GM19324 (cell line): ENCODE measurements at regions not wholly inside any gene's neighbourhood (a gene's known extent, or its start where the extent isn't known, plus 50 kb on each side); places are given as distances from the start of the nearest gene placed in this dataset.

Experiments used
- ATAC-seq: cut with Tn5 transposase; IDR thresholded peaks from one replicate; pipeline ENCODE4 v1.9.1; 2021; ENCODE audit warnings: mild to moderate bottlenecking, moderate library complexity; ENCODE audit not compliant: unreplicated experiment, low FRiP score

DNA sequence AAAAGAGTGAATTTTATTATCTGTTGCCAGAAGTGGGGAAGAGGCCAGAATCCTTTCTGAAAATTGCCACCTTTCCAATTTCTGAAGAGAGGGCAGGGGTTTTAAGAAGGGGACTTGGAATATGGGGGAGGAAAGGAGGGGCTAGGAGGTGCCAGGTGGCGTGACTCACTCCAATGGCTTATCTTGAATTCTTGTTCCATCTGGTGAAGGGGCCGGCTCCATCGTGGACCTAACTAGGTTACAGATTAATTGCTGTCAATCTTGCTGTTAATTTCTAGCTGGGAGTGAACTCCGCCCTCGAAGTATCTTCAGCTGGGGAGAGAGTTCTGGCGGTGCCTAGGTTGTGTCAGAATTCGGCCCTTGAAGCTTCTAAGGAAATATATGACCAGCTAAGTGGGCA, 138.7 kb downstream of the YTHDC2 start:
- no peak for ATAC-seq

DNA sequence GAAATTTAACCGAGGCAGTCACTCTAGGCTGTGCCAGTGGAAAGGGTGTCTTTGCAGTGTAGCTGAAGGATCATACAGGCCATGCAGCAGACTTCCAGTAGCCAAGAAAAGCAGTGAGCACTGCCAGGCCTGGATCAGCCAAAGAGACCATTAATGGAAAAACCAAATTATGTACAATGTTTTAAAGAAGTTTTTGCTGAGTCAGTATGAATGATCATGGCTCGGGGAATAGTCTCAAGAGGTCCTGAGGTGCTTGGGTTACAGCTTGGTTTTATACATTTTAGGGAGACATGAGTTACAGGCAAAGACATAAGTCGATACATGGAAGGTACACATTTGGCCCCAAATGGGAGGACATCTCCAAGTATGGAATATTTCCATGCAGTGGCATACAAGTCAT, 141.3 kb downstream of the YTHDC2 start:
- no peak for ATAC-seq

DNA sequence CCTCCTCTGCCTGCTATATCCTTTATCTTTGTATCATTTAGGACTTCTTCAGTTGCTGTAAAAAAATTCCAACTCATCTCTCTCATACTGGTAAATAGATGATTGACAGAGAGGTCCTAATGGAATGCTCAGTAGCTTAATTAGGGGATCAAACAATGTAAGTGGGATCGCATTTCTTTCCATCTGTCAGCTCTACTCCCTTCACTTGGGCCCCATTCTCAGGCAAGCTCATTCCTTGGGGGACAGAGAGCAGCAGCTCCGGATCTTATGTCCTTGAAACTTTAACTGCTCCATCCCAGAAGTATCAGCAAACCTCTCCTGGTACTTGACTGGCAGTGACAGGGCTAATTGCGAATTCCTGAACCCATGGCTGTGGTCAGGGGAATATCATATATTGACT, 146.7 kb downstream of the YTHDC2 start:
- ATAC-seq = no peak

DNA sequence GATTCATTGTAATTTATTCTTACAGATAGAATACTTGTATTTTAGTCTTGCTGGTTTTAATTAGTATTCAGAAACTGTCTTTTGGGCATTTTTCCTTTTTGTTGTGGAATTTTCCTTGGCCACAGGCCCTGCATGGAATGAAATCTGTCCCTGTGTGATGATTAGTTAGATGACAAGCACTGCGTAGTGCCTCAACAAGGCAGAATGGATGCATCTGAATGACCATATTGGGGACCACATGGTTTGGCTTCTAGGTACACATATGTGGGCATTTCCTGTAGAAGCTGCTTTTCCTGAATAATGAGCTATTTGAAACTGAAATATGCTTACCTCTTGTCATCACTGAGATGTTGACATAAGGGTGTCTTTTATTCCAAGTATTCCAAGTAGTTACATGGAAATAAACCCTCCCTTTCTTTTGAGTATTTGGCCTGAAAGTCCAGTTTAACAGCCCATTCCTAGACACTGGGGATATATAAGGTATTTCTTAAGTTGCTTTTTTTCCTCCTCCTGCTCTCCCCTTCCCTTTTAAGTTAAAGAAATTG, 147.3 kb downstream of the YTHDC2 start:
- ATAC-seq = no peak

- ATAC-seq = peak; percentile 68
Measured at GRCh38 chr5:113663879-113664541, 150.5 kb downstream of the YTHDC2 start.

DNA sequence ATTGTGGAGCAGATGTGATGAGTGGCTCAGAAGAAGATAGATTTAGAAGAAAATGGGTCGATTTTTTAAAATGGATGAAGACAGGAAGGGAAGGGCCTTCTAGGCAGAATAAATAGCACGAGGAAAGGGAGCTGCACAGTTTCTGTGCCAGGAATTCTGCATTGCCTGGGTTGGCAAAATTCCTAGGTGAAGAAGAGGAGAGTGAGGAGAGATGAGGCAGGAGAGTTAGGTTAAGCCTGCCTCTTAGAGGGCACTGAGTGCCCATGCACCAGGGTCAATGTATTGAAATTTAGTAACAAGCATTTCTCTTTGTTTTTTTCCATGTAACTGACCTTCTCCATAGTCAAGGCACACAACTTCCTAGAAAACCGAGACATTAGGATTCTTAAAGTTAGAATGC, 159.5 kb downstream of the YTHDC2 start:
- no peak for ATAC-seq

GRCh38 chr5:113675166-113675565, 161.7 kb downstream of the YTHDC2 start:
- no peak for ATAC-seq

DNA sequence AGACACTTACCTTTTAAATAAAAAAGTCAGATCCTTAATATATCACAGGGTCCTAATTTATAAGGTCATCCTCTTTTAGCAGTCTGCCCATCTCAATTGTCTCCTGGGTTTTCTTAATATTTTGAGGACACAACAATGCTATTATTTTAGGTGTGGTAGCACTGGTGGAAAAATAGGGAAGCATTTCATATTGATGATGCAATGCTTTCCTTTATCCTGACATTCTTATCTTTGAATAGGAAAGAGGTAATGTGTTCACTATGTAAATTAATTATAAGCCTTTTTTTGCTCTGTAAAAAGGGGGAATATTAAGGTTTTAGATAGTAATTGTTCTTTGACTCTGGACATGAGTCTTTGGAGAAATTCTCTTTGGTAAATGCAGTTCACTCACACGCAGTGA, 164.7 kb downstream of the YTHDC2 start:
- ATAC-seq = no peak

- no peak for ATAC-seq
Measured at GRCh38 chr5:113678924-113679575, 165.6 kb downstream of the YTHDC2 start.

DNA sequence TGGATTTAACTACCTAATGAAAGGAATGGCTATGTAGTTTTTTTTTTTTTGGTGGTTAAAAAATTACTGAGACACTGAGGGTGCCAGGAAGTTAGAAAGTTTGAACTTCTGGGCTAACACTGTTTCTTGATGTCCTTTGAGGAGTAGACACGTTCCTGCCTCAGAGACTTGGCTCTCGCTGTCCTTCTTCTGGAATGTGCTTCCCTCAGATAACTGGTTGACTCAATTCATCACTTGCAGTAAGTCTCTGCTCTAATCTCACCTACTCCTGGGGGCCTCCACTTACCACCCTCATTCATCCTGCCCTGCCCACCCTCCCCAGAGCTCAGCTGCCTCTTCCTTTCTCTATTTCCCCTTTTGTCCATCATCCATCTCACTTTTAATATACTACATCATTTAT, 167.0 kb downstream of the YTHDC2 start:
- no peak for ATAC-seq

DNA sequence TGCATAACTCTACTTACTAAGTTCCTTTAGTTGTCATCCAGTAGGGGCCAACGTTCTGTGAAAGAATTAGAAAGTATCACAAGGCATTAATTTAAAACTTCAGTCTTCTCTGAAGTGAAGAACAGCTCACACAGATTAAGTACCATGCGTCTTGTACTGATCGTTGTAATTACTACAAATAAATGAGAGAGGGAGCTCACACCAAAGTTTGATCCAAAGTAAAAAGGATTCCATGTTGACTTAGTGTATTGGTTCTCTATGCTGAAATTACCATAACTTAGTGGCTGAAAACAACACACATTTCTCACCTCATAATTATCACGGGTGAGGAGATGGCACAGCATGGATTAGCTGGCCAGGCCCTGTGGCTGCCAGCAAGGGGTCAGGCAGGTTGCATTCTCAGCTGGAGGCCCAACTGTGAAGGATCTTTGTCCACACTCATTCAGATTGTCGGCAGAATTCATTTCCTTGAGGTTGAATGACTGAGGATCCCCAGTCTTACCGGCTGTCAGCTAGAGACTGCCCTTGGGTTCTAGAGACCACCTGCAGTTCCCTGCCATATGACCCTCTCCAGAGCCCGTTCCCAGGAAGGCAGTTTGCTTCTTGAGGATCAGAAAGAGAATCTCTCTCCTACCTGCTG, 169.1 kb downstream of the YTHDC2 start:
- no peak for ATAC-seq

GRCh38 chr5:113683211-113683610, 169.7 kb downstream of the YTHDC2 start:
- ATAC-seq = no peak

- ATAC-seq = no peak
Measured at GRCh38 chr5:113686599-113686998, 173.1 kb downstream of the YTHDC2 start.

DNA sequence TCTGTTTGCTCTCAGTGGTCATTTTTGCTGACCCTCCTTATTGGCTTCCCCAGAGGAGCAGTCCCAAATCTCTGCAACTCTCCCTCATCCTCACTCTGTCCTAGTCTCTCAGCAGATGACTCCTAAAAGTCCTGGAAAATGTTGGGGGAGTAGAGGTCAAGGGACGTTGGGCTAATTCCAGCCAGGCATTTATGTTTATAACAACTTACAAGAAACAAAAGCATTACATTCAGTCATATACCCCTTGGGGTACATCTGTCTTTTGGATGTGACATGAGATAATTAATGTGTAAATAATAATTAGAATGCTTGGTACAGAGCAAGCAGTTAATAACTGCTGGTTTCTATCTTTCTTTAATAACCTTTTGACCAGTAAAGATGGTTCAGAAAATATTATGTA, 176.2 kb downstream of the YTHDC2 start:
- no peak for ATAC-seq

DNA sequence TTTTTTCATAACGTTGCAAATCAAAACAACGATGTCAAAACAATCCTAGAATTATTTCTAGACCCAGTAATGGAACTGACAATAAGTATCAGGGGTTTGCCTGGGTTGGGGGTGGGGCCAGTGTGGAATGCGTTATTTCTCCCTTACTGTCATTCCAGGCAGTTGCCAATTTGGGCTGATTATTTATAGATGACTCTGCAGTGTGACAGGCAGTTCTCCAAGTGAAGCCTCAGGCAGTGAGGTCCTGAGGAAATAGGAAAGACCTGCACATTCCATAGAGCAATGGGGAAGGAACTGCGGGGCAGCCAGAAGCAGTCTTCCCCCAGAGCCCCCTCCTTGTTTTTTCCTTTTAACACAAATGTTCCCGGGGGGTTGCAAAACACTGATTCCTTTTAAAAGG, 179.0 kb downstream of the YTHDC2 start:
- no peak for ATAC-seq

- ATAC-seq = no peak
Measured at GRCh38 chr5:113692891-113693457, 179.5 kb downstream of the YTHDC2 start.

GRCh38 chr5:113693701-113694100, 180.2 kb downstream of the YTHDC2 start:
- no peak for ATAC-seq

GRCh38 chr5:113694576-113694975, 181.1 kb downstream of the YTHDC2 start:
- no peak for ATAC-seq

- ATAC-seq = no peak
Measured at GRCh38 chr5:113703266-113703665, 189.8 kb downstream of the YTHDC2 start.

- ATAC-seq = no peak
Measured at GRCh38 chr5:113705657-113706056, 192.2 kb downstream of the YTHDC2 start.

- no peak for ATAC-seq
Measured at GRCh38 chr5:113713051-113713450, 199.6 kb downstream of the YTHDC2 start.
